ENCODE measurements at regions not wholly inside any gene's neighbourhood (a gene's known extent, or its start where the extent isn't known, plus 50 kb on each side); places are given as distances from the start of the nearest gene placed in this dataset.
A peak's percentile ranks its signal among the peaks of the same experiment; 100 is the strongest.

DNA sequence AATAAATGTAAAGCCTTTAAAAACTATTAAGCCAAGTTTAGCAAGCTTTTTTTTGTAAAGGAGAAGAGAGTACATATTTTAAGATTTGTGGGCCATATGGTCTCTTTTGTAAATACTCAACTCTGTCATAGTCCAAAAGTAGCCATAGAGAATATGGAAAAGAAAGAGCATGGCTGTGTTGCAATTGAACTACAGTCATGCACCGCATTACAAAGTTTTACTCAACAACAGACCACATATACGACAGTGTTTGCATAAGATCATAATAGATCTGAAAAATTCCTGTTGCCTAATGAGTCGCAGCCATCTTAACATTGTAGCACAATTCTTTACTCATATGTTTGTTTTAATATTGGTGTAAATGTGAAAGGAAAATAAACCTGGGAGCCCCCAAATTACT, 440.8 kb downstream of the HTR7 start:
- Histone ChIP-seq H3K9me3 (ENCODE audit: low read length) (no peaks in the 10 kb centered on the region), H3K27me3 (ENCODE audit: control insufficient read depth in 1 of 2, insufficient read depth in 2 of 2, low read length in 2 of 2) (no peaks in the 10 kb centered on the region), H3K79me2 (ENCODE audit: insufficient read depth, low read length) (no peaks in the 10 kb centered on the region), H3K36me3 (replicated peaks in 1 of 2; ENCODE audit: control insufficient read depth in 1 of 2, insufficient read depth in 2 of 2, low read length in 2 of 2) (no peaks in the 10 kb centered on the region), H3K4me3 (replicated peaks in 1 of 3; ENCODE audit: insufficient read depth in 1 of 3, low read depth in 2 of 3, low read length in 3 of 3) (no peak overlapping the region), H3K4me2 (ENCODE audit: low read depth, low read length) (no peak overlapping the region), H3K27ac (ENCODE audit: extremely low read length, insufficient read depth, low read length) (no peak overlapping the region), H3K9ac (ENCODE audit: insufficient read depth, low read depth, low read length) (no peak overlapping the region), H3K4me1 (ENCODE audit: insufficient read depth, low read length) (peaks cover 6% of the 10 kb centered on the region; the same call in 1 of the 2 replicates), H4K20me1 (ENCODE audit: insufficient read depth, low read length) (no peaks in the 10 kb centered on the region), H2AFZ (ENCODE audit: low read length) (no peak overlapping the region)
- CTCF ChIA-PET (ENCODE audit: low intra/inter-chr PET ratio, low total read pairs), result no interaction called here
- FAIRE-seq (no peak), ATAC-seq (peak; percentile 41), DNase-seq (ENCODE audit: low spot score) (peak; percentile 16)
- no TSS peak for BruUV-seq (replicated peaks)
- 0% methylated on average over 3 of the region's 3 CpGs for WGBS (ENCODE audit: low lambda C conversion rate)
- POLR2A ChIA-PET, result no interaction called here
- TF ChIP-seq KLF9 (CRISPR knock-in tag; IDR thresholded peaks at IDR 0.05; ENCODE audit: low read depth) (no peak), CEBPB (IDR thresholded peaks at IDR 0.05; ENCODE audit: borderline replicate concordance, low read depth, low read length) (peak; percentile 60; the same call in 1 of the 2 replicates), SETDB1 (CRISPR knock-in tag; IDR thresholded peaks at IDR 0.05; ENCODE audit: borderline replicate concordance) (no peak), RXRB (CRISPR knock-in tag; IDR thresholded peaks at IDR 0.05; ENCODE audit: borderline replicate concordance) (no peak)
- TF ChIP-seq, protein P1, sequence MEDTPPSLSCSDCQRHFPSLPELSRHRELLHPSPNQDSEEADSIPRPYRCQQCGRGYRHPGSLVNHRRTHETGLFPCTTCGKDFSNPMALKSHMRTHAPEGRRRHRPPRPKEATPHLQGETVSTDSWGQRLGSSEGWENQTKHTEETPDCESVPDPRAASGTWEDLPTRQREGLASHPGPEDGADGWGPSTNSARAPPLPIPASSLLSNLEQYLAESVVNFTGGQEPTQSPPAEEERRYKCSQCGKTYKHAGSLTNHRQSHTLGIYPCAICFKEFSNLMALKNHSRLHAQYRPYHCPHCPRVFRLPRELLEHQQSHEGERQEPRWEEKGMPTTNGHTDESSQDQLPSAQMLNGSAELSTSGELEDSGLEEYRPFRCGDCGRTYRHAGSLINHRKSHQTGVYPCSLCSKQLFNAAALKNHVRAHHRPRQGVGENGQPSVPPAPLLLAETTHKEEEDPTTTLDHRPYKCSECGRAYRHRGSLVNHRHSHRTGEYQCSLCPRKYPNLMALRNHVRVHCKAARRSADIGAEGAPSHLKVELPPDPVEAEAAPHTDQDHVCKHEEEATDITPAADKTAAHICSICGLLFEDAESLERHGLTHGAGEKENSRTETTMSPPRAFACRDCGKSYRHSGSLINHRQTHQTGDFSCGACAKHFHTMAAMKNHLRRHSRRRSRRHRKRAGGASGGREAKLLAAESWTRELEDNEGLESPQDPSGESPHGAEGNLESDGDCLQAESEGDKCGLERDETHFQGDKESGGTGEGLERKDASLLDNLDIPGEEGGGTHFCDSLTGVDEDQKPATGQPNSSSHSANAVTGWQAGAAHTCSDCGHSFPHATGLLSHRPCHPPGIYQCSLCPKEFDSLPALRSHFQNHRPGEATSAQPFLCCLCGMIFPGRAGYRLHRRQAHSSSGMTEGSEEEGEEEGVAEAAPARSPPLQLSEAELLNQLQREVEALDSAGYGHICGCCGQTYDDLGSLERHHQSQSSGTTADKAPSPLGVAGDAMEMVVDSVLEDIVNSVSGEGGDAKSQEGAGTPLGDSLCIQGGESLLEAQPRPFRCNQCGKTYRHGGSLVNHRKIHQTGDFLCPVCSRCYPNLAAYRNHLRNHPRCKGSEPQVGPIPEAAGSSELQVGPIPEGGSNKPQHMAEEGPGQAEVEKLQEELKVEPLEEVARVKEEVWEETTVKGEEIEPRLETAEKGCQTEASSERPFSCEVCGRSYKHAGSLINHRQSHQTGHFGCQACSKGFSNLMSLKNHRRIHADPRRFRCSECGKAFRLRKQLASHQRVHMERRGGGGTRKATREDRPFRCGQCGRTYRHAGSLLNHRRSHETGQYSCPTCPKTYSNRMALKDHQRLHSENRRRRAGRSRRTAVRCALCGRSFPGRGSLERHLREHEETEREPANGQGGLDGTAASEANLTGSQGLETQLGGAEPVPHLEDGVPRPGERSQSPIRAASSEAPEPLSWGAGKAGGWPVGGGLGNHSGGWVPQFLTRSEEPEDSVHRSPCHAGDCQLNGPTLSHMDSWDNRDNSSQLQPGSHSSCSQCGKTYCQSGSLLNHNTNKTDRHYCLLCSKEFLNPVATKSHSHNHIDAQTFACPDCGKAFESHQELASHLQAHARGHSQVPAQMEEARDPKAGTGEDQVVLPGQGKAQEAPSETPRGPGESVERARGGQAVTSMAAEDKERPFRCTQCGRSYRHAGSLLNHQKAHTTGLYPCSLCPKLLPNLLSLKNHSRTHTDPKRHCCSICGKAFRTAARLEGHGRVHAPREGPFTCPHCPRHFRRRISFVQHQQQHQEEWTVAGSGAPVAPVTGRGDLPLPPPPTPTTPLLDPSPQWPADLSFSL (CRISPR knock-in tag; IDR thresholded peaks at IDR 0.05), result no peak
- intact Hi-C loops (cut with micrococcal nuclease; ENCODE audit: unreplicated experiment), result no loop called here
- in situ Hi-C loops (cut with HindIII; ENCODE audit: extremely low pct_ligation_motif_present, low pct_unique_long_range_greater_than_20kb), result no loop called here

Measured in HepG2 (cell line).